GM18519 (cell line): ENCODE measurements at regions not wholly inside any gene's neighbourhood (a gene's known extent, or its start where the extent isn't known, plus 50 kb on each side); places are given as distances from the start of the nearest gene placed in this dataset.
A peak's percentile ranks its signal among the peaks of the same experiment; 100 is the strongest.
"Not testable (repeated sequence)": the region's sequence is repeated elsewhere in the genome, so short reads cannot be mapped to it uniquely, and the experiment has no call there.

Source experiments
- ATAC-seq: cut with Tn5 transposase; IDR thresholded peaks from one replicate; pipeline ENCODE4 v1.9.1; 2021; ENCODE audit warnings: mild to moderate bottlenecking, moderate library complexity; ENCODE audit not compliant: unreplicated experiment, low FRiP score

DNA sequence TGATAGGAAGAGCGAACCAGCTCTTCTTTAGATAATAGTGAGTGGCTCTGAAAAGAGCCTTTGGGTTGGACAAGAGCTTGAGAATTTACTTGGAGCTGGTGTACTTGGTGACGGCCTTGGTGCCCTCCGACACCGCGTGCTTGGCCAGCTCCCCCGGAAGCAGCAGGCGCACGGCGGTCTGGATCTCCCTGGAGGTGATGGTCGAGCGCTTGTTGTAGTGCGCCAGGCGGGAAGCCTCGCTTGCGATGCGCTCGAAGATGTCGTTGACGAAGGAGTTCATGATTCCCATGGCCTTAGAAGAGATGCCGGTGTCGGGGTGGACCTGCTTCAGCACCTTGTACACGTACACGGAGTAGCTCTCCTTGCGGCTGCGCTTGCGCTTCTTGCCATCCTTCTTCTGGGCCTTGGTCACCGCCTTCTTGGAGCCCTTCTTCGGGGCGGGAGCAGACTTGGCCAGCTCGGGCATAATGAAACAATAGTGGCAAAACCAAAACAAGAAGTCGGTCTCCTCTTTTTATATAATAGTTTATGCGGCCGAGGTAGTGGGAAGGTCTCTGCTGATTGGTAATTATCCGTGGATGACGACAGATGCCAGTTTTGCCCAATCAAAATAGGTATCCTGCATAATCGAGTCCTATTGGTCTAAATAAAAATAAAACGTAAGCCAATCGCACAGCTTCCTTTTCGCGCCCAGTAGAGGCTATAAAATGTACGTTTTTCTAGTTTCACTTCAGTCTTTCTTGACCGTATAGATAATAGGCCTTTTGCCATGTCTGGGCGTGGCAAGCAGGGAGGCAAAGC is 104.6 kb downstream of the OR2B2 start:
- peak; percentile 49 for ATAC-seq

DNA sequence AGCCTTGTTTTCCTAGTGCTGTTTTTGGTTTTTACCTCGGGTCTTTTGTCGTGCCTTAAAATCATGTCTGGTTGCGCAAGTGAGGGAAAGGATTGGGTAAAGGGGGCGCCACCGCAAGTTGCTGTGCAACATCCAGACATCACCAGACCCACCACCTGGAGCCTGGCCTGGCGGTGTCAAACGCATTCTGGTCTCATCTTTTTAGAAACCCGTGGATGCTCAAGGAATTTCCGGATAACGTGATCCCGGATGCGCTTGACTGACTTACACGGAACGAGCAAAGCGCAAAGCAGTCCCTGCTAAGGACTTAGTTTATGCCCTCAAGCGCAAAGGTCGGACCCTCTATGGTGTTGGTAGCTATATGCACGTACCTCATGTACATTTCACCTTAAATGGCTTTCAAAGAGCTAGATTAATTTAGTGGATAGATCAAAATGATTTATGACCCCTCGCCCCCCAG is 105.2 kb downstream of the OR2B2 start:
- ATAC-seq: no peak

DNA sequence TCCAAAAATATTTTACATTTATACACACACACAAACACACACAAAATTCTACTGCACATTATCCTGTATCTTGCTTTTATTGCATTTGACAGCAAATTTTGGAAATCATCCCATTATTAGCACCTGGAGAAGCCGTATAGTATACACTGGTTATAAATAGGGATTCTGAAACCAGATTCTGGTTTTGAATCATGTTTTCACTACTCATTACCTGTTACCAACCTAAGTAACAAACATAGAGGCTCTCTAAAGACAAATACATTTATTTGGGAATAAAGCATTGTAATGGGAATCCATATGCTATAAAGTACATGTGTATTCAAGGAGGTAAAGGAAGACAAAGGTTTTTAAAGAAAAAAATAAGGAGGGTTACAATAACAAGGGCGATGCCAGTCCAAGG is 106.8 kb downstream of the OR2B2 start:
- ATAC-seq: no peak

DNA sequence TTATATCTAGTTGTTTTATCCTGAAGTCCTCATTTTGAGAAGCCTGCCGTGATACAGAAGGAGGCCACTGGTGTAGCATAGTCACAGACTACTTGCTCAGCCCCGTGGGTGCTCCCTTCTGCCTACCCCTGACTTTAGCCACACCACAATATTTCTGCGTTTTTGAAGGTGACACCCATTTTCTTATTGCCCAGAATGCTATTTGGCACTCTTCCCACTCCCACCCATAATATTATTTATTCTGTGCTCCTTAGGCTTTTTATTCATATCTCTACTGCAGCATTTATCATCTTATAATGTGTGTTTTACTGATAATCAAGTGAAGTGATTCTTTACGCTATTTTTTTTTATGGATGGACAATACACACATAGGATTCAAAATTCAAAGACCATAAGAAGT is 107.3 kb downstream of the OR2B2 start:
- ATAC-seq: no peak

DNA sequence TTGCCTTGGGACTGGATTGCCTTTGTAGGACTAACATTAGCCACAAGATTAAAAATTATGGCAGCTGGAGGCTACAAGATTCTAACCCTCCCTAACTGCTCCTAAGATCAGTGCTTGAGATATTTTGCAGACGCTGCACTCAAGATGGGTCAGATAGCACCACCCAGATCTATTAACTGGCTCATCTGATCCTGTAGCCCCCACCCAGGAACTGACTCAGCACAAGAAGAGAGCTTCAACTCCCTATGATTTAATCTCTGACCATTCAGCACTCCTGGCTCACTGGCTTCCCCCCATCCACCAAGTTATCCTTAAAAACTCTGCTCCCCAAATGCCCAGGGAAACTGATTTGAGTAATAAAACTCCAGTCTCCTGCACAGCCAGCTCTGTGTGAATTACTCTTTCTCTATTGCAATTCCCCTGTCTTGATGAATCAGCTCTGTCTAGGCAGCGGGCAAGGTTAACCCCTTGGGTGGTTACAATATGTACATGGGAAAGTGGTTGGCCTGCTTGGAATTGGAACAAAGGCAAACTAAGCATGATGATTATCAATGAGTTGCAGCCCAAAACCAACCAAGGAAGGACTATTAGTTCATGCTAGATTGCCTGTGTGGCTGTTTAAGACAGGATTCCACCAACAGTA is 111.3 kb downstream of the OR2B2 start:
- ATAC-seq: no peak

DNA sequence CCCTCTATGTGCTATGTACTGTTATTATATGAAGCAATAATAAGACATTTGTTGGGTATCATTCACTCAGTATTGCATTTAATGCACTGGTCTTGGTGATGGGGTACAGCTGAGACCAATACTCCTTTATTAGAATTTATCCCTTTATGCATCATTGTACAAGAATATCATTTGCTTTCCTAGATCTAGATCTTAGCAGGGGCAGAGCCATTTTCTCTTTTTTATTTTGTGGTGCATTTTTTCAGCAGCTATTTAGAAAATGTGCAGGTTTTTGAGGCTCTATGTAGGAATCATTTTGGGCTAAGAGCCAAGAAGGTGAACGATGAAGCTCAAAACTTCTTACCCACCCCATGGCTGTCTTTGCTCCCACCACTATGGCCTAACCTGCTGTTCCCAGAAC is 114.2 kb downstream of the OR2B2 start:
- ATAC-seq: no peak

DNA sequence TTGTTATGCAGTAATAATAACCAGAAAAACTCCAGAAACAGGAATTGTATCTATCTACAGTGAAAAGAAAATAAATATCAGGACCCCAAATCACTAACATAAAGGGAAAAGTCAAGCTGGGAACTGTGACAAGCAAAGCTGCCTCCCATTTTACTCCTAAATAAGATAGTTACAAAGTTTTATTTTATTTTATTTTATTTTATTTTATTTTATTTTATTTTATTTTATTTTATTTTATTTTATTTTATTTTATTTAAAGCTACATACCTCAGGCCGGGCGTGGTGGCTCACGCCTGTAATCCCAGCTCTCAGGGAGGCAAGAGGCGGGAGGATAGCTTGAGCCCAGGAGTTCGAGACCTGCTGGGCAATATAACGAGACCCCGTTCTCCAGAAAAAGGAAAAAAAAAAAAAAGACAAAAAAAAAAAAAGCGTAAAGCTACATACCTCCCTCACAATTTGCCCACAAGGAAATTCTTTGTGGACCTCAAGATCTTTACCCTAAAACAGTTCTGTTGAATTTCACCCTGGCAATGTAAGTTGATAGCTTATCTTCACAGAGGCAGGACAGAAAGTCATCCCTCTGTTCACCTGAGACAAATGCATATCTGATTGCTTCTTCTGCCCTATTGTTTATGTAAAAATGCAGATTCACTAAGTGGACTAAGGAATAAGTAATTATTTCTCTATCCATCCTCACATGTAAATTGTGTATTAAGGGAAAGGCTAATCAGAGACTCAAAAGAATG is 115.3 kb downstream of the OR2B2 start:
- ATAC-seq: not testable (repeated sequence)

DNA sequence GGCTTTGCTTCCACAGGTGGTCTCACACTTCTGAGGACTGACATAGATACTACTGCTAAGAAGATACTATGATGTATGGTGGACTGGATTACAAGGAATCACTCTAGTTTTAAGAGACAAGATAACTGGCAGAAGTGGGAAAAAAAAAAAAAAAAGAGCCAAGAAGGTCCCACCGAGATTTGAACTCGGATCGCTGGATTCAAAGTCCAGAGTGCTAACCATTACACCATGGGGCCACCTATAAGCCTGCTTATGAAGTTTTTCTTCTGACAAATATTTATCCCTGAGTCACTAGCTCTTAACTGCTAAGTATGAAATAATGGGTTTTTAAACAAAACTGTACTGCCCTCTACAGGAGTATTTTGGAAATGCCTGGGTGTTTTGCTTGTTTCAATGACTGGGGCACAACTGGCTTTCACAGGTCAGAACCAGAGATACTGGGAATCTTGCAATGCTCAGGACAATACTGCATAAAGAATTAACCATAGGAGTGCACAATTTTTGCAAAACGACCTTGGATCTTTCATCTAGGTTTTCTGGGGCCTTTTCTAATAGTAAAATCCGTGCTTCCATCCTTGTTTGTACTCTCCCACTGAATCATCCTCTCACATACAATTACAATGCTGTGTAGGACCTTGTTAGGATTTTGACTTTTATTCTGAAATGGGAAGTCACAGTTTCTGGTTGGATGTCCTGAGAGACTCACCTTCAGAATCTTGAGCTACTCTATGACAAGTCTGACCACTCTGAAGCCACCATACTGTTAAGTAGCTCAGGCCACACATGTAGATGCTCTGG is 116.3 kb downstream of the OR2B2 start:
- ATAC-seq: peak; percentile 35

DNA sequence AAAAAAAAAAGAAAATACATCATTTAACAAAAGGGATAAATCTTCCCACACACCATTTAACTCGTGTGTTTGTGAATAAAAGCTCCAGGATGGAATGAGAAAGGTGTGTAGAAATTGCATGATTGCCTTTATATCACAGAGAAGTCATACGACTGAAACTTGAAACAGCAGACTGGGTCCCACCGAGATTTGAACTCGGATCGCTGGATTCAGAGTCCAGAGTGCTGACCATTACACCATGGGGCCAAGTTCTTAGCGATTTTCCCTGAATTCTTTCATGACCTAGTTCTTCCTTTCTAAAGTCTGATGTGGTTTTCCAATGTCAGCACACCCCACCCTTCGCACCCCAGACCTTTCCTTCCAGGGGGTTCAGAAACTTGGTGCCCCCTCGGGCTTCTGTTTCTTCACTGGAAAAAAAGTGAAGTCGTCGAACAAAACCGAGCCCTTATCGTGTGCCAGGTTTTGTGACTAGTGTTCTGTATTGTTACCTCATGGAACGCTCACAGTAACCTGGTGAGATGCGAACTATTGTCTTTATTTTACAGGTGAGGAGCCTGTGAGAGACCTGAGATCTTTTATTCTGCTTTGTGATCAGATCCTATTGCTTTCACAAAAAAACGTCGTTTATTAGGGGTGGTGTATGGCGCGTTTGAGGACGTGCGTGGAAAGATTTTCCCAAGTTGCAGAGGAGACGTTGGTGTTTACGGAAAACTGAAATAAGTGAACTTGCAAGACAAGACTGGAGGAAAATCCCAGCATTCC is 120.8 kb downstream of the OR2B2 start:
- ATAC-seq: no peak

DNA sequence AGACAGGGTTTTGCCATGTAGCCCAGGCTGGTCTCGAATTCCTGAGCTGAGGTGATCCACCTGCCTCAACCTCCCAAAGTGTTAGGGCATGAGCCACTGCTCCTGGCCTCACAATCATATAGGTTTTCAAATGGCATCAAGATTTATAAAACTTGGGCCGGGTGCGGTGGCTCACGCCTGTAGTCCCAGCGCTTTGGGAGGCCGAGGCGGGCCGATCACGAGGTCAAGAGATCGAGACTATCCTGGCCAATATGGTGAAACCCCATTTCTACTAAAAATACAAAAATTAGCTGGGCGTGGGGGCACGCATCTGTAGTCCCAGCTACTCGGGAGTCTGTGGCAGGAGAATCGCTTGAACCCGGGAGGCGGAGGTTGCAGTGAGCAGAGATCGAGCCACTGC is 123.8 kb downstream of the OR2B2 start:
- ATAC-seq: not testable (repeated sequence)

DNA sequence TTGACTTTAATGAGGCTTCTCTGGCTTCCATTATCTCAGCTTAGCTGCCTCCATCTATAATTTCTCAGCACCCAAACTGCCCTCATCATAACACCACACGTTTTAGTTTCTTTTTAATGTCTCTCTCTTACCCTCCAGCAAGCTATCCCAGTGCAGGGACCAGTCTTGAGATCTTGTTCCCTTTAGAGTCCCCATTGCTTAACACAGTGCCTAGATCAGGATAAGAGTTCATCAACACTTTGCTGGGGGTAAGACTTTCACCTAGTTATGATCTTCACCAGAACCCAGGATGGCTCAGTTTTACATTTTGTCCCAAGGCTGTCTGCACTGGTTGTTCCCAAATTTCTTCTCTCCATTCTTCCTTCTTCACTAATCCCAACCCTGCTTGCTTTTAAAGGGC is 126.1 kb downstream of the OR2B2 start:
- no peak for ATAC-seq

DNA sequence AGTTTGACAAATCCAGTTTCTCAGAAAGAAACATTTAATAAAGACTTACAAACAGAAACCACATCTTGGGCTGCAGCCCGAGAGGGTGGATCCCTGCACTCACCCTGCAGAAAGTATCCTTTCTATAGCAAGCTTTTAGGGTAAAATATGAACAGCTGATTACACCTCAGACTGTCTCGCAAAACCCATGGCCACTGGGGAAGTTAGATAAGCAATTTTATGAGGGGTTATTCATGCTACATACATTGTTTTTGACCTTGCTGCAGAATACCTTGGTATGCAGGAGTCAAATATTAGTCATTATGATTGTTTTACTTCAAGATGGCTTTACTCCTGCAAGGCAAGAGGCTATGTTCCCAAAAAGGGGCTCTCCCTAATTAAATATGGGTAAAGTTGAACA is 126.9 kb downstream of the OR2B2 start:
- no peak for ATAC-seq

DNA sequence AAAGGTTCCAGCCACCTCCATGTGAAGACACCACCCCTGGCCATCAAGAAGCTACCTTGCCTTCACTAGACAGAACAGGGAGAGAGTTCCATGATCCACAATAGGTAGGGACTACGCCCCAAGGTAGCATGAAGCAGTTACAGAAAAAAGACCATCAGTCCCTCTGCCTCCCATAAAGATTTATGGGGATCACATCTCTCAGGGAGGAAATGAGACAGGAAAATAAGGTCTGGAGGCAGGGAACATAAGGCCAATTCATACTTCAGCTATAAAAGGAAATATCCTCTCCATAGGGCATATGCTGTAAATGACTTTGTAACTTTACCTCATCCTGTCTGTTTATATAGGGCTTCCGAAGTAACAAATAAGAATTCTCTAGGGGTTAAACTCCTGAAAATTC is 129.4 kb downstream of the OR2B2 start:
- ATAC-seq: no peak

DNA sequence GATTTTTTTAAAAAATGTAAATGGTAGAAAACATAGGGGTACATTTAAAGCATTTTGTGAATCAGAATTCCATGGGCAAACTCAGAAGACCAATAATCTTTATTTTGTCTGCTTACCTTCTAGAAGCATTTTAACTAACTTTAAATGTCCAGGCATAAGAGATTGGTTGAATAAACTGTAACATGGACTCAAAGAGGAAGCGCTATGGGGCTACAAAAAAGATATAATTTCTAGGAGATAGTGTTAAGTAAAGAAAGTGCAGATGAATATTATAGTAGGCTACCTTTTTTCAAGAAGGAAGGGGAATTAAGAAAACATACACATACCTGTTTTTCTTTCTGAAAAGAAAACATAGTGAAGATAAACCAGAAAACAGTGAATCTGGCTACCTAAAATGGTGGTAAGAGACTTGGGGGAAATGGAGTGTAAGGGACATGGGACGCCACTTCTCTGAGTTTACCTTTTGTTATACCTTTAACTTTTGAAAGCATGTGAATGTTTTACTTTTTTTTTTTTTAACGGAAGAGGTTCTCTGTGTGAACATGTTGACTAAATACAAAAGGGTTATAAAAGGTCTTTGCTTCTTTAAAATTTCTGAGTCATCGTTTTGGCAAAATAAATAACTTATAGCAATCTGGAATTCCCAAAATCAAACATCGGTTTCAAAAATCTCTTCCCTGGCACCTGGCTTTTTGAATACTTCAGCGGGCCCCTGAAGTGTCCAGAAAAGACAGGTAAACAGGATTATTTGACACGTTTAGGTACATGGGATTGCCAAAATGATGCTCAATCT is 133.4 kb downstream of the OR2B2 start:
- no peak for ATAC-seq

DNA sequence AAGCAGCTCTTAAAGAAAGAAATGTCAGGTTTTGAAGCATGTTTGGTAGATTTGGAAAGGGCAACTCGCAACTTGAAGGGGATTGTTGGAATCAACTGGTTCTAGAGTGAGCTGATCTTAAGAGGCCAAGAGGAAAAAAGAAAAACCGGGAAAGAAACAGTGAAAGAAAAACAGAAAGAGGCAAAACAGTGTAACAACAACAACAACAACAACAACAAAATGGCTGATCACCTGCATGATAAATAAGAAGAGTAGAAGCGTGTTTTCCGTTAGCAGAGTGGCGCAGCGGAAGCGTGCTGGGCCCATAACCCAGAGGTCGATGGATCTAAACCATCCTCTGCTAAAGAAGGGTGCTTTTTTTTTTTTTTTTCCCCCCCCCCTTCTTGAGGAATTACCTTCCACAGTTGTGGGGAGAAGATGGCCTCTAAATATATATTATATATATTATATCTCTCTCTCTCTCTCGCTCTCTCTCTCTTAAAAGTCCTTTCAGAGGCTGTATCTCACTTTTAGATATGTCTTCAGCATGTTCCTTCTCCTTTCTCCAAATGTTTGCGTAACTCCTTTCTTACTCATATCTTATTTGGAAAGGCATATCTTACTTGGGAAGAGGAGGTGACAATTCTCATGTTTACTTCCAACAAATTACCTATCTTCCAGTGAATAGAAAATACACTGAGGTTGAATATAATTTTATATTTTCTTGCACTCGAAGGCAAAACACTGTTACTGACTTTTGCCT is 134.4 kb downstream of the OR2B2 start:
- no peak for ATAC-seq

DNA sequence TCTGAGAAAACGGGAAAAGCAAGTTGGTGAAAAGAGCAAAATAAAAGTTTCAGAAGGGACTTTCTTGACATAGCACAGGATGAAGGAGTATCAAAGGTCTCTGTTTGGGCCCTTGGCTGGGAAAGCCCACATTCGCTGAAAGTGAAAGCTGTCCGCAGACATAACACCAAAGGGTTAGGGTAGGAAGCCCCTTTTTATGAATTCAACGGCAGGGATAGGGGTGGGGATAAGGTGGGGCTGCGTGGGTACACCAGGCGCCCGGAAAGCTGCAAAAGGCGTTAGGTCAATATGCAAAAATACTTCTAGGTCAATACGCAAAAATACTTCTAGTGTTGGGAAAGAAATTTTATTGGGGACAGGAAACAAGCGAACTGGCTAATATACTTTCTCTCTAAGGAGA is 135.1 kb downstream of the OR2B2 start:
- ATAC-seq: no peak

DNA sequence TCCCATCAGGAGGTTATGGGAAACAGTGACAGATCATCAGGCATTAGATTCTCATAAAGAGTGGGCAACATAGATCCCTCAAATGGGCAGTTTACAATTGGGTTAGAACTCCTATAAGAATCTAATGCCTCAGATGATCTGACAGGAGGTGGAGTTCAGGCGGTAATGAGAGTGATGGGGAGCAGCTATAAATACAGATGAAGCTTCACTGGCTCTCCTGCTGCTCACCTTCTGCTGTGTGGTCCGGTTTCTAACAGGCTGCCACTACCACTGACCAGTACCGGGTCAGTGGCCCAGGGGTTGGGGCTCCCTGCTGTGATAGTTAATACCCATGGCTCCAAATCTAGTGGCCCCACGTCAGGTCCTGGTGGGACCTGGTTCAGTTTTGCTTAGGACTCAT is 135.7 kb downstream of the OR2B2 start:
- no peak for ATAC-seq

DNA sequence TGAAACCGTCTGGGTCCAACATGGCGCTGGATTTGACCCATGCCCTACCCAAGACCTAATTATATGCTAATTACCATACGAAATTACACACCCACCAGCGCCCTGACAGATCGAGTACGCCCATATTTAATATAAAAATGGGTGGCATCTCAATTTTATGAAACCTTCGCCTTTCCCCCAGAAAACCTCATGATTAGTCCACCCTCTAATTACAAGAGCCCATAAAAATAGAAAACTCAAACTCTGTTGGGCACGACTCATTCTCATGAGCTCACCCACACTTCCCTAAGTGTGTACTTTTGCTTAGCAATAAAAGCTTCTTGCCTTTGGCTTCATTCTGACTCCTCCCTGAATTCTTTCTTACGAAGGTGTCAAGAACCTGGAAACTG is 136.4 kb downstream of the OR2B2 start:
- ATAC-seq: no peak
